C4-2B (cell line): ENCODE measurements at regions not wholly inside any gene's neighbourhood (a gene's known extent, or its start where the extent isn't known, plus 50 kb on each side); places are given as distances from the start of the nearest gene placed in this dataset.

Experiments used
- ZFX ChIP-seq: fragments of 450-650 bp; IDR thresholded peaks from 2 replicates; pipeline ENCODE4 v1.6.1; 2017
- TF ChIP-seq, protein P1 (sequence below): fragments of 450-650 bp; conservative IDR thresholded peaks from 2 replicates; pipeline ENCODE4 v1.5.1; 2017; ENCODE audit warnings: mild to moderate bottlenecking

- TF ChIP-seq, protein P1, sequence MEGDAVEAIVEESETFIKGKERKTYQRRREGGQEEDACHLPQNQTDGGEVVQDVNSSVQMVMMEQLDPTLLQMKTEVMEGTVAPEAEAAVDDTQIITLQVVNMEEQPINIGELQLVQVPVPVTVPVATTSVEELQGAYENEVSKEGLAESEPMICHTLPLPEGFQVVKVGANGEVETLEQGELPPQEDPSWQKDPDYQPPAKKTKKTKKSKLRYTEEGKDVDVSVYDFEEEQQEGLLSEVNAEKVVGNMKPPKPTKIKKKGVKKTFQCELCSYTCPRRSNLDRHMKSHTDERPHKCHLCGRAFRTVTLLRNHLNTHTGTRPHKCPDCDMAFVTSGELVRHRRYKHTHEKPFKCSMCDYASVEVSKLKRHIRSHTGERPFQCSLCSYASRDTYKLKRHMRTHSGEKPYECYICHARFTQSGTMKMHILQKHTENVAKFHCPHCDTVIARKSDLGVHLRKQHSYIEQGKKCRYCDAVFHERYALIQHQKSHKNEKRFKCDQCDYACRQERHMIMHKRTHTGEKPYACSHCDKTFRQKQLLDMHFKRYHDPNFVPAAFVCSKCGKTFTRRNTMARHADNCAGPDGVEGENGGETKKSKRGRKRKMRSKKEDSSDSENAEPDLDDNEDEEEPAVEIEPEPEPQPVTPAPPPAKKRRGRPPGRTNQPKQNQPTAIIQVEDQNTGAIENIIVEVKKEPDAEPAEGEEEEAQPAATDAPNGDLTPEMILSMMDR, result no peak
- no peak for TF ChIP-seq ZFX
Measured at GRCh38 chr14:58805605-58806409, 168.0 kb downstream of the DACT1 start.
